ENCODE measurements at regions not wholly inside any gene's neighbourhood (a gene's known extent, or its start where the extent isn't known, plus 50 kb on each side); places are given as distances from the start of the nearest gene placed in this dataset.

DNA sequence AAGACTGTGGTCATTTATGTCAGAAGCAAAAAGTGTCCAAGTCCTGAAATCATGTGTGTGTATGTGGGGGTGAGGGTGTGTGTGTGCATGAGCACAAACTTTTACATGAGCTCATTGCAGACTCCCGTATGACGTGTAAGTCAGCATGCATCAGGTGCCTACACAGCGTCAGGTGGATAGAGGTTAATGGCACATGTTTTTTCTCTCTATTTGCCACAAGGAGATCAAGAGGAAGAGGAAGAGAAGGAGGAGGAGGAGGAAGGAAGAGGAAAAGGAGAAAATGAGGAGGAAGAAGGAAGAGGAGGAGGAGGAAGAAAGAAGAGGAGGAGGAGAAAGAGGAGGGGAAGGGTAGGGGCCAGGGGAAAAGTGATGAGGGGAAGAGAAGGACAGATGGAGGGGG lies 178.0 kb upstream of the DYNLRB2 start:
- DNase-seq (ENCODE audit: low spot score) = no peak

GRCh38 chr16:80356365-80356764 lies 184.4 kb upstream of the DYNLRB2 start:
- no peak for DNase-seq (ENCODE audit: low spot score)

GRCh38 chr16:80355335-80355734 lies 185.5 kb upstream of the DYNLRB2 start:
- DNase-seq (ENCODE audit: low spot score) = no peak

DNA sequence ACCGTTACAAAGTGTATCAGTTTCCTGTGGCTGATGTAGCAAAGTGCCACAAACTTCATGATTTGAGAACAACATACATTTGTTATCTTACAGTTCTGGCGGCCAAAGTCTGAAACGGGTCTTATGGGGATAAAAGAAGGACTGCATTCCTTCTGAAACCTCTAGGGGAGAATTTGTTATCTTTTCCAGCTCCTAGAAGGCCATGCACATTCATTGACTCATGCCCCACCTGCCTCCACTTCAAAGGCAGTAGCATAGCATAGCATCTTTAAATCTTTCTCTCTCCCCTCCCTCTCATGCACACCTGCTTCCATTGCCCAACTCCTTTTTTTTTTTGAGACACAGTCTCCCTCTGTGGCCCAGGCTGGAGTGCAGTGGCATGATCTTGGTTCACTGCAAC lies 190.7 kb upstream of the DYNLRB2 start:
- DNase-seq (ENCODE audit: low spot score) = no peak

DNA sequence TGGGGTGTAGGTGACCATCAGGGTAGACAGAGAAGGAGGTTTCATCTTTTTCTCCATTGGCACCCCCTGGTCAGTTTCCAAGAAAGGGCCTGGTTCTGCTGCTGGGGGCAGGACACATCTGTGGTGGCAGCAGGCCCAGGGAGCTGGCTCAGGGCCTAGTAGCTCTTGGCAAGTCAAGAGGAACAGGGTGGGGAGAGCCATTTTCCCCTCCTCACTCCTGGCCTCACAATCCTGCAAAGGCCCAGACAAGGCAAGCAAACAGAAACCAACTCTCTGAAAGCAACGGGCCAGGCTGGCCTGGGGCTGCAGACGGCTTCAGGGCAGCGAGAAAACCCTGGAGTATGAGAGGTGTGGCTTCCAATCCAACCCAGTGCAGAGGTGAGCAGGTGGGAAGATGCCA lies 192.9 kb upstream of the DYNLRB2 start:
- no peak for DNase-seq (ENCODE audit: low spot score)

DNA sequence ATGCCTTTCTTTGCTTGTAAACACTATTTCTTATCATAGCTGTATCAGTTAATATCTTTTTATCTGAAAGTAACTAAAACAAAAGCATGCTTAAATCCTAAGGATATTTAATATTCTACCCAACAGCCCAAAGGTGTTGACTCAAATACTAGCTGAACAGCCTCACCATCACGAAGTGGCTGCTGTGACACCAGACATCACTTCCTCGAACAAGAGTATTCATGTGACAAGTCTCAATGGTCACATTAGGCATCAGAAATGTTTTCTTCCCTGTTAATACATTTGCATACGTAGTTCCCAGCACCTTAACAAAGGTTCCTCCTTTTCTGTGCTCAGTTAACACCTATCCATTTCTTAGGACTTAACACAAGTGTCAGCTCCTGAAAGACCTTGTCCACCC lies 193.8 kb upstream of the DYNLRB2 start:
- no peak for DNase-seq (ENCODE audit: low spot score)

DNA sequence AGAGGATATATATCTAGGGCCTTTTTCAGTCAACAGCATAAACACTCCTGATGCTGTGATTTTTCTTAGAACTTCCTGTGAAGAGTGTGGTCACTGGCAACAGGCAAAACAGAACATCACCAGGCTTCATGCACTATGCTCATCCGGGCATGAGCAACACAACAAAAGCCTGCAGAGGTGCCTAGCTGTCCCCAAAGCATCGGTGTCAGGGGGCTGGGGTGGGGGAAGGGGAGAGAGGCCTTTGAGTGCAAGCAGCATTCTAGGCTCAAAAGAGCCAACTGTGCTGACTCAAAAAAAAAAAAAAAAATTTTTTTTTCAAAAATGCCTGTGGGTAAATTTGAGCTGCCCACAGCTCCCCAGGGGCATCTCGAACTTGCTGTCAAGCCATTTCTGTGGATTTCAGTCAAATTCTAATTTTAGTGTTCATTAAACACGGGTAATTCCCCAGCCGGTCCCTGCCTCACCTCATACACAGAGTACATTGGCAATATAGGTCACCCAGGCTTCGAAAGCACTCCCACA lies 194.6 kb upstream of the DYNLRB2 start:
- no peak for DNase-seq (ENCODE audit: low spot score)

DNA sequence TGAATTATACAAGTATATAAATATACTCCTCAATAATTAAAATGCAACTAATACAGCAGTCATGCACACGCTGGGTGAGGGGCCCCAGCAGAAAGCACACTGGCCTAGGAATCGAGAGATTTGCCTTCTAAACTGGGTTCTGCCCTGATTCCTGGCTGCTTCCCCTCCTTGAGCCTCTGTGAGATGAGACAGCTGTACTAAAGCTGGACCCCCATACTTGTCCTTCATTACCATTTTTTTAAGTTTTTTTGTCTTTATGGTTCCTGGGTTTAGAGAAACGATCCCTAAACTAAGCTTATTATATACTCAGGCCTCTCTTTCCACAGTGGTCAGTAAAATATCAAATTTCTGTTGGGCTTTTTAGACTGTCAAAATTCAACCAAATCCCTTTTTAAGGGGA lies 195.1 kb upstream of the DYNLRB2 start:
- no peak for DNase-seq (ENCODE audit: low spot score)

GRCh38 chr16:80344570-80344969 lies 196.2 kb upstream of the DYNLRB2 start:
- no peak for DNase-seq (ENCODE audit: low spot score)

DNA sequence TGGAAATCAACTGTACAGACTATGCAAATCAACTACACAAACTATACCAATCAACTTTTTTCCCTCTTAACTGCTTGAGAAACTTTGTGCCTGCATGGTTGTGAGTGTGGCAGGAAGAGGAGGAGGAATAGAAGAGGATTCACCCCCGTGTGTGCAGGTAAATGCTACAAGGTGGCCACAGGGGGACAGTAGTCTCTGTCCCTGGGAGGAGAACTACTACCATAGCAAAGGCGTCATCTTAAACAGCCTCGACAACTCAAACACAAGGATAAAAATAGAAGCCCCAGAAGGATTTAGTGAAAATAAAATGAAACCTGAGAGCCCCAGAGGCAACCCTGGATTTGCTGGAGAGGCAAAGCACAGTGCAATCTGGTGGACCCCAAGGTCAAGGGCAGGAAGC lies 199.5 kb upstream of the DYNLRB2 start:
- peak; percentile 5 for DNase-seq (ENCODE audit: low spot score)

GRCh38 chr16:80337786-80338185 lies 203.0 kb upstream of the DYNLRB2 start:
- DNase-seq (ENCODE audit: low spot score) = no peak

DNA sequence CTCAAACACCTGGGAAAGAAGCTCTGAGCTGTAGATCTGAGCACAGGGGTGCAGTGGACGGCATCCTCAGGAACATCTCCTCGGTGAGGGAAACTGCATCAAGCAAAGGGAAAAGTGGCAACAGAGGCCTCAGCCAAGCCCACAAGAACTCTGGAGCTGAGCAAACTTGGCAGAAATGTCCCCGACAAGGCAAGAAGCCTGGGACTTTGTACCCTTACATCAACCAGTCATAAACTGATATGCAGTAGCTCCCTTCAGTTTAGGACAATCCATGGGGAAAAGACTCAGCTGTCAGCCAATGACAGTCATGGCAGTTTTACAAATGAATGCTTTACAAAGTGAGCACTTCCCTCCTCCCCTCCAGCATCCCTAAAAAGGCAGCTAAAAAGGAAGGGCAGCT lies 210.0 kb upstream of the DYNLRB2 start:
- DNase-seq (ENCODE audit: low spot score) = no peak

- no peak for DNase-seq (ENCODE audit: low spot score)
Measured at GRCh38 chr16:80330150-80330549, 210.6 kb upstream of the DYNLRB2 start.

GRCh38 chr16:80327740-80328139 lies 213.1 kb upstream of the DYNLRB2 start:
- DNase-seq (ENCODE audit: low spot score) = no peak

GRCh38 chr16:80324371-80324770 lies 216.4 kb upstream of the DYNLRB2 start:
- DNase-seq (ENCODE audit: low spot score) = no peak

DNA sequence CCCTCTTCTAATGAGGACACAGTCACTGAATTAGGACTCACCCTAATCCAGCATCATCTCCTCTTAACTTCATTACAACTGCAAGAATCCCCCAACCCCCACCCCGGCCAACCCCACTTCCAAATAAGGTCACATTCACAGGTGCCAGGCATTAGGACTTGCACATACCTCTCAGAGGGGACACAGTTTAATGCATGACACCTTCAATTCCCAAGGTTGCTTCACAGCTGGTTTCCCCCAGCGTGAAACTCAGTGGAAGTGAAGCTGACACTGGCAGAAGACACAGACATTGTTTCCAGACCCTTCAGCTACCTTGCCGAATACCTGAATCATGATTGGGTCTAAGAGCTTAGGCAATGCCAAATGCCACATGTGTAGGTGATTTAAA lies 217.0 kb upstream of the DYNLRB2 start:
- no peak for DNase-seq (ENCODE audit: low spot score)

DNA sequence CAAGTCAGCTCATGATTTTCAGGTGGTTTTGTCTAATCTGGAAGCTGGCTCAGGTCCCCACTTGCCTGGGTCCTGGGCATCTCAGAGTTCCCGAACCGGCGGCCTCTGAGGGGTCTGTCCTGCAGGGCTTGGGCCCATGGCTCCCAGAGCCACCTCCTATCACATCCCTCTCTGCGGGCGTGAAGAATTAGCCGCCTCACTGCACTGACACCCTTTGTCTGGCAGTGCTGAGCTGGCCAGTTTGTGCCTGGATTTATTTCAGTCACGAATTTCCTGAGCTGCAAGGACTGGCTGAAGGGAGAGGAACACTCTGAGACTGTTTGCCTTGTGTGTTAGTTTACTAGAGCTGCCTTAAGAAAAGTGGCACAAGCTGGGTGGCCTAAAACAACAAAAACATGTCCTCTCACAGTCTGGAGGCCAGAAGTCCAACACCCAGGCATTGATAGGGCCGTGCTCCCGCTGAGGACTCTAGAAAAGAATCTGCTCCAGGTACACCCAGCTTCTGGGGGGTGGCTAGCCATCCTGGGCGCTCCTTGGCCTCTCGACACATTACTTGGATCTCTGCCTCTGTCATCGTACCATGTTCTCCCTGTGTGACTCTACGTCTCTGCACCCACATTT lies 217.5 kb upstream of the DYNLRB2 start:
- no peak for DNase-seq (ENCODE audit: low spot score)

- DNase-seq (ENCODE audit: low spot score) = peak; percentile 16
Measured at GRCh38 chr16:80319181-80319580, 221.6 kb upstream of the DYNLRB2 start.

DNA sequence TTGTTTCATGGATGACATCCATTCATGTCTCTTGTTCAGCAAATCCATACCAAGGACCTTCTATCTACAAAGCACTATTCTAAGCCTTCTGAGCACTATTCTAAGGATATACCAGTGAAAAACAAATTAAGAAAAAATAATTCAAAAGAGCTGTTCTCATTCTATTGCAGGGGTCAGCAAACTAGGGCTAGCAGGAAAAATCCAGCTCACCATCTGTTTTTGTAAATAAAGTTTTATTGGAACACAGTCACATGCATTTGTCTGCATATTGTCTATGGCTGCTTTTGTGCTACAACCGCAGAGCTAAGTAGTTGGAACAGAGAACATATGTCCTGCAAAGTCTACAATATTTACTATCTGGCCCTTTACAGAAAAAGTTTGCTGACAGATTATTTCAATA lies 222.7 kb upstream of the DYNLRB2 start:
- no peak for DNase-seq (ENCODE audit: low spot score)

DNA sequence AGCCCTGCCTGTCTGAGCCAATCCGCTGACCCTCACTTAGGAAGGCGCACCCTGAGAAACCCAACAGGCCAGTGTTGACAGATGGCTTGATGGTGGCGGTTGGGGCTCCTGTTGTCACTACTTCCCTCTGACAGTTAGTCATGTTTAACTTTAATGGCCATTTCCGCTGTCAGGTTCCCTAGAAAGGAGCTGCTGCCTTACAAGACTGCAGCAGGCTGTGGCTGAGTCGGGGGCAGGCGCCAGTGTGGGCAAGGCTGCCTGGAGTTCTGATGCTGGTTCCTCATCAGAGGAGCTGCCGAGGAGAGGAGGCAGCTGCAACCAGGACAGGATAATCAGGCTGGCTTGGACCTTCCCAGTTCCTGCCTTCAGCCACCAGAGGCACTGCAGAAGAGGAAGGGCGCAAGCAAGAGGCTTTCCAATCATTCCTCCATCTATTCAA lies 223.2 kb upstream of the DYNLRB2 start:
- peak; percentile 54 for DNase-seq (ENCODE audit: low spot score)

DNA sequence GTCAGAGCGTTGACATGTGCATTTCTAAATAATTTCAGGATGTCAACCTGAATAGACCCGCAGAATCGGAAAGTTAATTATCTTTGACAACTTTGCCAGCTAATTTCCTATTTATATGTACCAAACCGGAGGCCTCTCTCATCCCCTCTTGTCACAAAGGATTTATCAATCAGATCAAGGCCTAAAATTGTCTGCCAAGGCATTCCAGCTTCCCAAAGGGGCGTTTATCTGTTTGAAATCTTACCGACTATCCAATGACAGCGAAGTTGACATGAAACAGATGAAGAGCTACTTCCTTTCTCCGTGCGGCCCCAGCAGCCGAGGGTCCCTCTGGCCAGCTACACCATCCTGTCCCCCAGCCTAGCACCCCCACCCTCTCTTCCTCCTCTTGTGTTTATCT lies 223.7 kb upstream of the DYNLRB2 start:
- DNase-seq (ENCODE audit: low spot score) = no peak

DNA sequence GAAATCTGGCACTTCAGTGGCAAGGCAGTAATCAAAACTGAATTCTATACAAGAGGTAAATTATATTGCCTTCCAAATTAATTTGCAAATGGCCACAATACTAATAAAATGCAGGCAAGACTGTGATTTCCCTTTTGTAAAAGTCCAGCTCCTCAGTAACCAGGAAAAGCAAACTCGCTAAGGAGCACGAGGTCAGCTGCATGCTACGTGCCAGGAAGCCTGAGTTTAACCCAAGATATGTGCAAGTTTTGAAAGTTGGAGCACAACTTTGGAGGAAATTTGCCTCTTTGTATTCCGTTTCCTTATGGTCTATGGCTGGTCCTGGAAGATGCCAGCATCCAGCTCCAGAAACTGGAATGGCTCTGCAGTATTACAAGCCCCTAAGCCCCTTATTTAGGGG lies 226.8 kb upstream of the DYNLRB2 start:
- DNase-seq (ENCODE audit: low spot score) = no peak

GRCh38 chr16:80309178-80309577 lies 231.6 kb upstream of the DYNLRB2 start:
- no peak for DNase-seq (ENCODE audit: low spot score)

- DNase-seq (ENCODE audit: low spot score) = no peak
Measured at GRCh38 chr16:80305410-80305809, 235.4 kb upstream of the DYNLRB2 start.
